Endothelial cell of umbilical vein (primary cell): ENCODE measurements at regions not wholly inside any gene's neighbourhood (a gene's known extent, or its start where the extent isn't known, plus 50 kb on each side); places are given as distances from the start of the nearest gene placed in this dataset.

Source experiments
- BruUV-seq: library from RNA; stranded (reverse); fragments of 400-500 nt; replicated peaks from 2 replicates; lab custom pipeline; 2021; lab: Mats Ljungman, UMichigan
- CTCF ChIA-PET: fragments of 300-600, 350-600 bp; sonication (Branson Sonifier 250); formaldehyde crosslinking; loops from one replicate; lab custom pipeline; 2021; ENCODE audit warnings: antibody characterized with exemption, inconsistent platforms; lab: Charles Lee
- POLR2A ChIA-PET: fragments of 300-600, 350-600 bp; sonication (Branson Sonifier 250); formaldehyde crosslinking; loops from one replicate; lab custom pipeline; 2021; ENCODE audit warnings: antibody characterized with exemption, inconsistent platforms; lab: Charles Lee
- DNase-seq: peaks from one replicate; pipeline ENCODE4 v3.0.0-alpha.2; 2011; ENCODE audit warnings: low read depth, low spot score
- FAIRE-seq: peaks from 2 replicates; lab custom pipeline; 2011; peaks lifted over from hg19 to GRCh38; lab: Jason Lieb, UNC
- H2AFZ ChIP-seq: 2 replicates; pipeline ENCODE4 v1.6.0; 2012; ENCODE audit warnings: low read depth, low read length, control low read depth, inconsistent platforms
- H3K27ac ChIP-seq: 2 replicates; pipeline ENCODE4 v1.5.1; 2011; ENCODE audit warnings: low read depth, mild to moderate bottlenecking, control low read depth, low read length, moderate library complexity; ENCODE audit not compliant: insufficient read depth
- H3K27me3 ChIP-seq, 2 experiments: 2 replicates each; pipeline versions ENCODE4 v1.6.0 to v1.6.1; 2011; ENCODE audit warnings: low read length in 2 of 2, mixed read lengths in 1 of 2; ENCODE audit not compliant: control insufficient read depth in 2 of 2, insufficient read depth in 2 of 2
- H3K36me3 ChIP-seq, 2 experiments: 2 replicates in 1 of 2; 3 replicates in 1 of 2; pipeline ENCODE4 v1.5.1; 2011; ENCODE audit warnings: low read length in 2 of 2, mild to moderate bottlenecking in 1 of 2, moderate library complexity in 1 of 2; ENCODE audit not compliant: control insufficient read depth in 2 of 2, insufficient read depth in 2 of 2; ENCODE audit errors: extremely low read depth in 1 of 2
- H3K4me1 ChIP-seq: 3 replicates; pipeline ENCODE4 v1.5.1; 2011; ENCODE audit warnings: mild to moderate bottlenecking, low read length; ENCODE audit not compliant: control insufficient read depth, insufficient read depth; ENCODE audit errors: extremely low read depth
- H3K4me2 ChIP-seq: 2 replicates; pipeline ENCODE4 v1.6.1; 2011; ENCODE audit warnings: low read length, control low read depth, mixed read lengths; ENCODE audit not compliant: insufficient read depth
- H3K4me3 ChIP-seq, 3 experiments: fragments of 200-600 bp in 1 of 3; sonication (generic), shearing (Covaris generic) in 1 of 3; replicated peaks in 1 of 3; 2 replicates each; pipeline ENCODE4 v1.5.1; 2011 to 2016; ENCODE audit warnings: control low read depth in 3 of 3, low read length in 3 of 3, mild to moderate bottlenecking in 2 of 3, inconsistent platforms in 1 of 3, low read depth in 1 of 3, moderate library complexity in 1 of 3; ENCODE audit not compliant: insufficient read depth in 1 of 3
- H3K79me2 ChIP-seq: 2 replicates; pipeline ENCODE4 v1.6.0; 2012; ENCODE audit warnings: low read length, inconsistent platforms; ENCODE audit not compliant: control insufficient read depth, insufficient read depth
- H3K9ac ChIP-seq: replicated peaks from 2 replicates; pipeline ENCODE3; 2011; ENCODE audit warnings: low read length, control low read depth; ENCODE audit not compliant: insufficient read depth; ENCODE audit errors: extremely low read depth
- H3K9me1 ChIP-seq: replicated peaks from 3 replicates; pipeline ENCODE4 v1.6.0; 2011; ENCODE audit warnings: mild to moderate bottlenecking, low read length; ENCODE audit not compliant: control insufficient read depth, insufficient read depth; ENCODE audit errors: extremely low read depth
- H3K9me3 ChIP-seq: replicated peaks from 2 replicates; pipeline ENCODE4 v1.5.1; 2012; ENCODE audit warnings: low read length, inconsistent platforms; ENCODE audit not compliant: control insufficient read depth, insufficient read depth
- H4K20me1 ChIP-seq: replicated peaks from 2 replicates; pipeline ENCODE3; 2011; ENCODE audit warnings: mild to moderate bottlenecking, low read length; ENCODE audit not compliant: control insufficient read depth, insufficient read depth; ENCODE audit errors: extremely low read depth
- EZH2 ChIP-seq: IDR thresholded peaks from 2 replicates; pipeline ENCODE4 v1.6.1; 2012; ENCODE audit warnings: borderline replicate concordance, low read depth, mild to moderate bottlenecking, moderate library complexity, low read length, inconsistent platforms; ENCODE audit not compliant: severe bottlenecking
- FOS ChIP-seq: IDR thresholded peaks from 2 replicates; pipeline ENCODE4 v1.6.1; 2011; ENCODE audit warnings: mild to moderate bottlenecking, low read length, moderate library complexity, borderline replicate concordance; ENCODE audit not compliant: insufficient read depth
- JUN ChIP-seq: IDR thresholded peaks from 2 replicates; pipeline ENCODE4 v1.6.1; 2011; ENCODE audit warnings: borderline replicate concordance, low read depth; ENCODE audit not compliant: insufficient read length, insufficient read depth
- MYC ChIP-seq: IDR thresholded peaks from one replicate; pipeline ENCODE4 v1.6.1; 2011; ENCODE audit warnings: mild to moderate bottlenecking, low read depth, low read length
- POLR2A ChIP-seq: IDR thresholded peaks from 2 replicates; pipeline ENCODE4 v1.6.1; 2012; ENCODE audit warnings: low read depth, mild to moderate bottlenecking, control low read depth, low read length
- POLR2AphosphoS5 ChIP-seq: IDR thresholded peaks from 2 replicates; pipeline ENCODE4 v1.6.1; 2012; ENCODE audit warnings: low read depth, mild to moderate bottlenecking, control low read depth, low read length, moderate library complexity; ENCODE audit not compliant: insufficient read depth
- dilution Hi-C: fragments of 300-500 bp; cut with MboI; formaldehyde crosslinking; loops from one replicate; pipeline ENCODE4 v1.15.0; 2019; ENCODE audit warnings: low sequenced_read_pairs; ENCODE audit not compliant: extremely low pct_ligation_motif_present
- intact Hi-C: fragments of 100-400 bp; cut with micrococcal nuclease; formaldehyde crosslinking; loops from one replicate; pipeline ENCODE4 v1.10.0; 2022
- TF ChIP-seq, protein P1 (sequence below): IDR thresholded peaks from 2 replicates; pipeline ENCODE4 v1.6.1; 2011; ENCODE audit not compliant: insufficient read depth, insufficient read length
- TF ChIP-seq, protein P2 (sequence below), 2 donors: IDR thresholded peaks; 1 replicate in 1 of 2; 2 replicates in 1 of 2; pipeline ENCODE4 v1.5.1; 2011; ENCODE audit warnings: low read length in 2 of 2, mild to moderate bottlenecking in 2 of 2, moderate library complexity in 2 of 2, control low read depth in 1 of 2, inconsistent platforms in 1 of 2, low read depth in 1 of 2; ENCODE audit not compliant: insufficient read depth in 1 of 2; ENCODE audit errors: extremely low read depth in 1 of 2

- TF ChIP-seq EZH2 (no peak), MYC (no peak), JUN (no peak), POLR2A (no peak), POLR2AphosphoS5 (no peak), FOS (no peak)
- TF ChIP-seq, protein P1, sequence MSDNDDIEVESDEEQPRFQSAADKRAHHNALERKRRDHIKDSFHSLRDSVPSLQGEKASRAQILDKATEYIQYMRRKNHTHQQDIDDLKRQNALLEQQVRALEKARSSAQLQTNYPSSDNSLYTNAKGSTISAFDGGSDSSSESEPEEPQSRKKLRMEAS = no peak
- TF ChIP-seq, protein P2, sequence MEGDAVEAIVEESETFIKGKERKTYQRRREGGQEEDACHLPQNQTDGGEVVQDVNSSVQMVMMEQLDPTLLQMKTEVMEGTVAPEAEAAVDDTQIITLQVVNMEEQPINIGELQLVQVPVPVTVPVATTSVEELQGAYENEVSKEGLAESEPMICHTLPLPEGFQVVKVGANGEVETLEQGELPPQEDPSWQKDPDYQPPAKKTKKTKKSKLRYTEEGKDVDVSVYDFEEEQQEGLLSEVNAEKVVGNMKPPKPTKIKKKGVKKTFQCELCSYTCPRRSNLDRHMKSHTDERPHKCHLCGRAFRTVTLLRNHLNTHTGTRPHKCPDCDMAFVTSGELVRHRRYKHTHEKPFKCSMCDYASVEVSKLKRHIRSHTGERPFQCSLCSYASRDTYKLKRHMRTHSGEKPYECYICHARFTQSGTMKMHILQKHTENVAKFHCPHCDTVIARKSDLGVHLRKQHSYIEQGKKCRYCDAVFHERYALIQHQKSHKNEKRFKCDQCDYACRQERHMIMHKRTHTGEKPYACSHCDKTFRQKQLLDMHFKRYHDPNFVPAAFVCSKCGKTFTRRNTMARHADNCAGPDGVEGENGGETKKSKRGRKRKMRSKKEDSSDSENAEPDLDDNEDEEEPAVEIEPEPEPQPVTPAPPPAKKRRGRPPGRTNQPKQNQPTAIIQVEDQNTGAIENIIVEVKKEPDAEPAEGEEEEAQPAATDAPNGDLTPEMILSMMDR (IDR thresholded peaks at IDR 0.05; ENCODE audit: extremely low read depth in 1 of 2, insufficient read depth in 1 of 2, low read depth in 1 of 2, low read length in 2 of 2) = no peak
- no peak overlapping the region for H3K4me3 ChIP-seq
- H3K27me3 ChIP-seq = no peaks in the 10 kb centered on the region
- H3K9ac ChIP-seq = no peak overlapping the region
- ChIA-PET POLR2A (no interaction called here), CTCF (interaction anchor here (1.2 to 5.7 kb wide), 4 partner anchors 12 to 191 kb away, joined by 3 to 181 read pairs (median 10); no protein-coding TSS in a partner anchor)
- dilution Hi-C loops = no loop called here
- BruUV-seq = no TSS peak
- H3K4me2 ChIP-seq = no peak overlapping the region
- H3K36me3 ChIP-seq = no peaks in the 10 kb centered on the region
- no peak overlapping the region for H3K27ac ChIP-seq
- no peaks in the 10 kb centered on the region for H3K79me2 ChIP-seq
- no peak overlapping the region for H2AFZ ChIP-seq
- H3K4me1 ChIP-seq = no peaks in the 10 kb centered on the region
- intact Hi-C loops = no loop called here
- H3K9me1 ChIP-seq = no peaks in the 10 kb centered on the region
- FAIRE-seq (no peak), DNase-seq (no peak)
- no peaks in the 10 kb centered on the region for H4K20me1 ChIP-seq
- H3K9me3 ChIP-seq = no peaks in the 10 kb centered on the region
These were observed 157.0 kb upstream of the PRSS1 start for GRCh38 chr7:142592231-142592630.
